GM12892 (cell line): ENCODE measurements at regions not wholly inside any gene's neighbourhood (a gene's known extent, or its start where the extent isn't known, plus 50 kb on each side); places are given as distances from the start of the nearest gene placed in this dataset.

Experiments used
- DNase-seq: peaks from one replicate; pipeline ENCODE4 v3.0.0; 2011; ENCODE audit not compliant: insufficient read length
- FAIRE-seq: peaks from 2 replicates; lab custom pipeline; 2011; peaks lifted over from hg19 to GRCh38; lab: Jason Lieb, UNC
- POLR2A ChIP-seq: IDR thresholded peaks from 2 replicates; pipeline ENCODE4 v1.6.1; 2011; ENCODE audit warnings: low read depth, low read length, control low read depth
- POLR2AphosphoS5 ChIP-seq: IDR thresholded peaks from 2 replicates; pipeline ENCODE4 v1.6.1; 2011; ENCODE audit warnings: low read depth, low read length, control low read depth
- TAF1 ChIP-seq: IDR thresholded peaks from 2 replicates; pipeline ENCODE4 v1.6.1; 2011; ENCODE audit warnings: low read depth, mild to moderate bottlenecking, control low read depth, low read length, borderline replicate concordance

DNA sequence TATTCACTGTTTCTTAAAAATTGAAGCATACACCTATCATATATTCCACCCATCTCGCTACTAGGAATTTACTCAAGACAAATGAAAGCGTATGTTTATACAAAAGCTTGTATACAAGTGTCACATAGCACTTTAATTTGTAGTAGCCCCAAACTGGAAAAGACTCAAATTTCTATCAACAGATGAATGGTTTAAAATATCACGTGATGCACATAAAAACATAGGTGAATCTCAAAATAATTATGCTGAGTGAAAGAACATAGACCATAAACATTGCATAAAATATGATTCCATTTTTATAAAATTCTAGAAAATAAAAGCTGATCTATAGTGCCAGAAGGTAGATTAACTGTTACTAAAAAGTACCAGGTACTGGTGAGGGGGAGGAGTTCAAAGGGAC lies 392.9 kb upstream of the LRATD1 start:
- FAIRE-seq, result no peak
- TF ChIP-seq POLR2A (no peak), POLR2AphosphoS5 (no peak), TAF1 (no peak)

DNA sequence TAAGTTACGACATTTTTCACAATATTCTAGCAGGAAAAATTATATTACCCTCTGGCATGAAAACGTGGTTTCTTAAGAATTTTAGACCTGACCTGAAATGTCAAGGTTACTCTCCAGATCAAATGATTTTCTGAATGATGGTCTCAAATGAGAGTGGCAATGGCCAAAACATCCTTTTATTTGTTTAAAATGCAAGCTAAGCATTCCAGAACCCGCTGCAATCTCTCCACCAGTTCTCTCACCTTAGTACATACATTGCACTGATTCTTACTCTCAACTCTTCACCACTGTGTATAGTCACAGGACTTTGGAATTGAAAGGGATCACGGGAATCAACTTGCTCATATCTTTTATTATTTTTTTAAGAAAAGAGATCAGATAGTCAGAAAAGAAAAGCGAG lies 391.6 kb upstream of the LRATD1 start:
- no peak for FAIRE-seq
- no peak for DNase-seq
- TF ChIP-seq POLR2AphosphoS5 (no peak), TAF1 (no peak), POLR2A (no peak)

More for the DNA sequence above, 392.9 kb upstream of the LRATD1 start:
- DNase-seq, result no peak

DNA sequence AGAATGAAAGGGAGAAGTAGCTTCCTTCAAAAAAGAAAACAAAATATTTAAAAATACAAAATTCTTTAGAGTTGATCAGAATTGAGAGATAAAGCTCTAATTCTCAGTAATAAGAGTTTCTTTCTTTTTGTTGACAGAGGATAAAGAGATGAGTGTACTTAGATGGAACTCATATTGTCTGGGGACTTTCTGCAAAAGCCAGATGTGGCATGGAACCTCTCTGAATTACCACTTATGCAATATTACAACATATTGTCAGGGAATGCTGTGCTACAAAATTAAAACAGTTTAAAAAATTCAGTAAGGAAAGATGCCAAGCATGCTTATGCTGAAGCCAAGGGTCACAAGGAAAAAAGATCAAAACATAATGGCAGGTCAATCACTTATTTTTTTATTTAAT lies 386.6 kb upstream of the LRATD1 start:
- no peak for DNase-seq
- TF ChIP-seq TAF1, result no peak
- TF ChIP-seq POLR2A, result no peak
- no peak for TF ChIP-seq POLR2AphosphoS5
- FAIRE-seq, result no peak

DNA sequence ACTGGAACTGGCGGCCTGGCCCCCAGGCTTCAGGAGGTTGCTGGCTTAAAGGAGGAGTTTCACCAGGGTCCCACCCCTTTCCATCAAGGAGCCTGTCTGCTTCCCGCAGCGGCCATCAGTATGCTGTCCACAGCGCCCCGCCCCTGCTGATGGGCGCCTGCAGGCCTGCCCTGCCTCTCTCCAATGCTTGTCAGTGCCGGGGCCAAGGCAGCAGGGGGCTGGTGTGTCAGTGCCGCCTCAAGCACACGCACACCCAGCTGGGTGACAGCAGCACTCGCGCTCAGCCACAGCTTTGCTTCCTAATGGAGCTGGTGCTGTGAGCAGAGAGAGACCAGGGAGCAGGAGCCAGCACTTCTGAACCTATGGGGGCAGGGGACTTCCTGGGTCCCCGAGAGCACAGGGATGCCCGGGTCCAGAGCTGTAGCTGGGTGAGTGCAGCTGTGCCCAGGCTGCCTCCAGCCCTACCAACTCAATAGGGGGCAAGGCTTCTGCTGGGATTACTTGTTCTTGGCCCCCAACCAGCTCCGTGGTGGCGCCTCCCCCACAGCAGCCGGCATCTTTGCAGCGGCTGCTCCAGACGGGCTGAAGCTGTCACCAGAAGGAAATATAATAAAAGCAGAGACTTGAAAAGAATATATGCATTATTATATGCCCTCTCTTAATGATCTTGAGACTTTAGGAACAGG lies 377.2 kb upstream of the LRATD1 start:
- DNase-seq (no peak), FAIRE-seq (no peak)
- no peak for TF ChIP-seq TAF1
- TF ChIP-seq POLR2A, result no peak
- TF ChIP-seq POLR2AphosphoS5, result no peak

DNA sequence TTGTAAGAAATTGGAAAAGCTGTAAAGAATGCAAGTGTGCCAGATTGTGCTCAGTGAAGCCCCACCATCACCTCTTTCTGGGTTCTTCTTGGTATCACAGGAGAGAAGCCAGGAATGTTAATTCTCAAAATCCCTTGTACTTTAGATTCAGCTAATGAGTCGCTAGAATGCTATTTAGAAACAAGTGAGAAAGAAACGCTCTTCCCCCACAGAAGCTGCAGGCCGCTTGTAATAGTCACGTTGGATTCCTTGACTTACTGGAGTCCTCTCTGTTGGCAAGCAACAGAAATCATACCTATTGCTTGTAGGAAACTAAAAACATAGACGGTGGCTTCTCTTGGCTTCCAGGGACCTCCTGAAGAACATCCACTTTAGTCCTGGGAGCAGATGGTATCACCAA lies 375.6 kb upstream of the LRATD1 start:
- no peak for TF ChIP-seq TAF1
- TF ChIP-seq POLR2A, result no peak
- DNase-seq (no peak), FAIRE-seq (no peak)

DNA sequence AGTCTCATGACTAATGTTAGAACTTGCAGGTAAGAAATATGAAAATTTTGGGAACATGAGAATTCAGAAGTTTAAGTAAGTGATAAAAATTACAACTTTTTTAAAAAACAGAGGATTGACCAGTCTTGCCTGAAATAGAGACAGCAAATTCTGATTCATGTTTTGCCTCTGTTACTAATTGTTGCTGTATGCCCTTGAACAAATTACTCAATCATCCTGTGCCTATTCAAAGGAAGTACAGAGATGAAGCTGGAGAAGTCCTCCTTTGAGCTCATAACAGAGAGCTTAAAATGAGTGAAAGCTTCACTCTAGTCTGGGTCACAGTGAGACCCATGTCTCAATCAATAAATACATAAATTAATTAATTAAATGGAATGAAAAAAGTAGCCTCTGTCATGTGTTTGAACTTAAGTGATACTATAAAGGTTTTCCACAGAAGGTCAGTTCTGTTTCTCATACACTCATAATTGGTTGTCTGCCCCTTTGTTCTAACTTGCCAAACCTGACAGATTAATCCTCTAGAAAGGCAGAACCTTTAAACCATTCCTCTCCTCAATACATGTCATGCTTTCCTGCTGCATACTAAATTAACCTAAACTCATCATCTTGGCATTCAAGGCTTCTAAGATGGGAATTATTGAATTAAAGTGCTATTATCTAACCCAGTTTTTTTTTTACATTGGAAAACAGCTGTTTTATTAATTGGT lies 374.6 kb upstream of the LRATD1 start:
- FAIRE-seq, result no peak
- TF ChIP-seq POLR2AphosphoS5, result no peak
- no peak for TF ChIP-seq POLR2A
- TF ChIP-seq TAF1, result no peak
- no peak for DNase-seq

DNA sequence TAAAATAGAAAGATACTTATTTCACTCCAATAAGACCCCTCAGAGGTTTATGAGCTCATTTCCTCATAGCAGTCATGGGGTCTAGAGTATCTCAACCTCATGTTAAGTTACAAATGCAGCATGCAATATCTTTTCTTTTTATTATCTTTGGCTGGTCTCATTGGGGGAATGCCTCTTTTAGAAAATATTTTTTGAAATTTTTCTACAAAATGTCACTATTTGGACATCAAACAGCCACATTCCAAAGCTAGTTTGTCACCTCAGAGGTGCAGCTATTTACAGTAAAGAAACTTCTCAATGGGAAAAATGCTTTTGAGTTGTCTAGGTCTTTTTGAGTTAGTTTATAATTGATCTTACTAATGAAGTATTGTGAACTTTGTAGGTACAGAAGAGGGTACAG lies 370.7 kb upstream of the LRATD1 start:
- no peak for DNase-seq
- no peak for FAIRE-seq
- TF ChIP-seq POLR2AphosphoS5 (no peak), POLR2A (no peak), TAF1 (no peak)

DNA sequence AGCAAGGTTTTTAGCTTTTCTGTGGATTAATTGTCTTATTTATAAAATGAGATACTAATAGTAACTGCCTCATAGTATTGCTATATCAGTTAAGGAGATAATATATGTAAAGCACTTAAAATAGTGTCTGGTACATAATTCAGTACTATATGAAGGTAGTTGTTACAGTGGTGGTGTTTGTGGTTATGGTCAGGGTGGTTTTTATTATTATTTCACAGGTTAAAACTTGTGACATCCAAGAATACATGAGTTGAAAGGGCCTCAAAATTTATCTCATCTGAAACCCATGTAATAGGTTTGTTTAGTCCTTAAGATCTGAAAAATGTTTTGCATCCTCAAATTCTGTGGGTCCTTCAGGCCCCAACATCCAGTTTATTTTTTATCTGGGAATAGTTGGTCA lies 369.5 kb upstream of the LRATD1 start:
- FAIRE-seq (no peak), DNase-seq (no peak)
- TF ChIP-seq POLR2A, result no peak
- TF ChIP-seq TAF1, result no peak
- no peak for TF ChIP-seq POLR2AphosphoS5

DNA sequence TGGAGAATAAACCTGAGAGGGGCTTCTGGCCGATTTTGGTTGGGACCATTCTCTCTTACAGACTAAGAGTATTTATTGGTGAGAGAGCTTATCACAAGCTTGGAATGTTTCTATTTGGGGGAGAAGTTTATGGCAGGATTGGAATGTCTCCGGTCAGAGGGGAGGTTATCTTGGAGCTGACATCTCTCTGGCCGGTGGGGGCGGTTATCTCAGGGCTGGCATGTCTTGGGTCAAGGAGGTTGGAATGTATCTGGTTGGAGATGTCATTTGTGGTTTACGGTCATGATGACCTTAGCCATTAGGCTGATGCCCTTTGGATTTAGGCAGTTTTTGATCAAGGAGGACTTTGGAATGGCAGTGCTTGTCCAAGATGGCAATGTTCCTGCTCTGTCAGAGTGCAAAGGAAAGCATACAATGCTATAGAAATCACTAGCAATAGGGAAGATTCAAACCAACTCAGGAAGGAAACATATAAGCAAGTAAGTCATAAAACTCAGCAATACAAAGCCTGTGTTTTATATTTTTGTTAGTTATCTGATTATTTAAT lies 362.4 kb upstream of the LRATD1 start:
- TF ChIP-seq TAF1 (no peak), POLR2A (no peak), POLR2AphosphoS5 (no peak)
- no peak for DNase-seq
- FAIRE-seq, result no peak

DNA sequence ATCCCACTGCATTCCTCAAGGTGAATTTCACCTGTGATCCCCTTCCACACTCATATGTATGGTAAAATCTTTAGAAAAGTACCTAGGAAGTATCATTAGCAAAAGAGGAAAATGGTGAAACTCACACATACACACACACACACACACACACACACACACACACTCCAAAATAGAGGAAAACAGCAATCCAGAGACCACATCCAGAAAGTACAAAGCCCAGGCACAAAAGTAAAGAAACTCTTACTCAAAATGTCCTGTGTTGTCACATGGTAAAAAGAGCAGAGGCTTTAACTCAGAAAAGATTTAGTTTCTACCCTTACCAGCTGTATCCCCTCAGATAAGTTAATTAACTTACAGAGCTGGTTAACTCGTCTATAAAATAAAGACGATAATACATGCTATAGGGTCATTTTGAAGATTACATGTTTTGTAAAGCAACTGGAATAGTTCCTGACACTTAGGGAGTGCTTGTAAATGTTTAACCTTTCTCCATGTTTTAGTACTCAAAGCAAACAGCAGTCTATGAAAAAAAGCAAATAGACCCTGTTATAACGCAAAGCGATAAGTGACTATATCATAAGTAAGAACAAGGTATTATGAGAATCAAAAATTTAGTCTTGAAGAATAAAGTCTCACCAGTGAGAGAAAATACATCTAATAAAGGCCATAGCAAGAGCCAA lies 360.0 kb upstream of the LRATD1 start:
- DNase-seq (no peak), FAIRE-seq (no peak)
- TF ChIP-seq POLR2A, result no peak
- no peak for TF ChIP-seq TAF1
- no peak for TF ChIP-seq POLR2AphosphoS5

DNA sequence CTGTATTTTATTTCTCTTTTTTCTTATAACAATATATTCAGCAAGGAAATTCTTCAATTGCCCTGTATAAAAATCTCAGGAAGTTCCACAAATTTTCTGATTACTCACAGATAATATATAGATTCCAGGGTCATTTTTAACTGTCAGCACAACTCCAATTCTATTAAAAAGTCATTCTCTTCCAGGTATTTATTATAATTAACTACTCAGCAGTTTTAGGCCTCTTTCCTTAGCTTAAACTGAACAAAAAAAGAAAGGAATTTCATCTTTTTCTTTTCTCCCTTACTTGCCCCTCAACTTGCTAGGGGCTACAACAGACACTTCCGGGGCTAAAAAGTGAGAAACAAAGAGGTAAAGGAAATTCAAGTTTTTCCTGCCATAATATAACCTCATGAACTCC lies 358.9 kb upstream of the LRATD1 start:
- TF ChIP-seq POLR2AphosphoS5, result no peak
- no peak for TF ChIP-seq TAF1
- TF ChIP-seq POLR2A, result no peak
- FAIRE-seq (no peak), DNase-seq (no peak)
